AG09319 (cell line): ENCODE measurements at regions not wholly inside any gene's neighbourhood (a gene's known extent, or its start where the extent isn't known, plus 50 kb on each side); places are given as distances from the start of the nearest gene placed in this dataset.

Experiments used
- DNase-seq: peaks from one replicate; pipeline ENCODE4 v3.0.0-alpha.2; 2010; ENCODE audit warnings: low read depth; ENCODE audit errors: extremely low read depth
- CTCF ChIP-seq: IDR thresholded peaks from 2 replicates; pipeline ENCODE4 v1.5.1; 2011; ENCODE audit warnings: low read depth, mild to moderate bottlenecking, inconsistent platforms, low read length, moderate library complexity

DNA sequence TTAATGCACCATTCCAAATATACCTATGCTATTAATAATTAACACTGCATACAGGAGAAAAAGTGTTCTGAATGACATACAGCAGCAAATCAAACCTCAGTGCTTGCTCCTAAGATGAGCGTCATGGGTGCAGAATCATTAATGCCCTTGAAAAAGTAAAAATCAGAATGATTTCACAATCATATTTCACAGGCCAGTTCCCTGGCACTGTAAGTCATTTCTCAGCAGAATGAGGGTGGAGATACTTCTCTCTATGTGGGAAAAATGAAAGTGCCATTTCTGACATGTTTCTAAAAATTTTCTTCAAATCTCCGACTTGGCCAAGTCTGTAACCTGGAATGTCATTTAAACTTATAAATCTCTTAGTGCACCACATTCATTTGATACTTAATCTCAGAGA lies 549.8 kb upstream of the AGTR1 start:
- no peak for TF ChIP-seq CTCF
- no peak for DNase-seq

DNA sequence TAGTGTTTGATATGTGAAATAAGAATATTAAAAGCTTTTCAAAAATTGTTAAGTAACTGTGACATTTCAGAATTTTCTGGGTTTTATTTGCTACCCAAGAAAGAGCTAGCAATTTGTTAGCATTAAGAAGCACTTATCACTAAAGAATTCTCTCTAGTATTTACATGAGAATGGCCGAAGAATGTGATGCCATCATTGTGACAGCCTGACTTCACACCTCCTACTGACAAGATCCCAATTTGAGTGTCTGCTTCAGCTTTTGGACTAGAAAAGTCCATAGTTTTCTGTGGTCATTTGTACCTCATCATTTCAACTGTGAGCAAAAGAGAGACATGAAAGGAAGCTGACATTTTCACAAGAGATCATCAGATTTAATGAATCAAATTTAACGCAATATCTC lies 548.1 kb upstream of the AGTR1 start:
- TF ChIP-seq CTCF: no peak
- no peak for DNase-seq

GRCh38 chr3:148150141-148150540 lies 547.6 kb upstream of the AGTR1 start:
- no peak for TF ChIP-seq CTCF
- no peak for DNase-seq

DNA sequence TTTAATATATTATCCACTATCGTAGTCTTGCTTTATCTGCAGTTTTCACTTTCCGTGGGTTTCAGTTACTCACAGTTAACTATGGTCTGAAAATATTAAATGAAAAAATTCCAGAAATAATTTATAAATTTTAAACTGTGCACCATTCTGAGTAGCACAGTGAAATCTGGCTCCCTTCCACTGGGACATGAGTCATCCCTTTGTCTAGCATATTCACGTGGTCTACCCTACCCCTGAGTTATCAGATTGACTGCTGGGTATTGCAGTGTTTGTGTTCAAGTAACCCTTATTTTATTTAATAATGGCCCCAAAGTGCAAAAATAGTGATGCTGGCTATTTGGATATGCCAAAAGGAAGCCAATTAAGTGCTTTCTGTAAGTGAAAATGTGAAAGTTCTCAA lies 539.5 kb upstream of the AGTR1 start:
- DNase-seq: no peak
- TF ChIP-seq CTCF: no peak

DNA sequence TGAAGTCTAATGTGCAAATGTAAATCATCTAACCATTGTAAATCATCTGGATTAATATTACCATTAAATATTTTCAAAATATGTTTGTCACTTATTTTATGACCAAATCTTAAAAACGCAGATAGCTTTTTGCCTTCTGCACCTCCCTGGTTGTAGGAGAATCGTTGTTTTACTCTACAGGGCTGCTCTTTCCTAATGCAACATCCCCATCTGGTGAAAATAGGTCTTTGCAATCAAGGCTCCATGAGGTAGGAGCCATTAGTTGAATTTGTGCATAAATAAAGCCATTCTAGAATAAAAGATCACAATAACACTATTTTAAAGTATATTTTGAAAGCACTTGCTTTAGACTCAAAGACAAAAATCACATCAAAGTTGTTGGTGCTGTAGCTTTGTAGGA lies 535.6 kb upstream of the AGTR1 start:
- DNase-seq: no peak
- TF ChIP-seq CTCF: no peak; the same call in 1 of the 2 replicates

- no peak for DNase-seq
- TF ChIP-seq CTCF: no peak
Measured at GRCh38 chr3:148168347-148168746, 529.4 kb upstream of the AGTR1 start.

DNA sequence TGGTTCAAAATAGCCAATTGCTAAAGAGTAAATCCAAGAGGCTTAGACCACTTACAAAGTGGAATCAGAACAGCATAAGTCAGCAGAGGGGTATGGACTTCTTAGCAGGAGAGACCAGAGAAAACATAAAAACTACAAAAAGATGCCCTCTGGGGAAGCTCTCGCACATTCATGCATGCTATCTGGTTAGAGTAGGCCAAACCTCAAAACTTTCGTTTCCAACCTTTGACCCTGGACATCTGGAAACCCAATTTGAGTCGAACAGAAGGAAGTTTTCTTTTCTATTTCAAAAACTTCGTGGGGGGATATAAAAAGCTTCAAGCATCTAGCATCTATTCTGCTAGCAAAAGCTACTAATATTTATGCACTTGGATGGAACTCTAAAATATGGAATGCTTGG lies 523.9 kb upstream of the AGTR1 start:
- no peak for DNase-seq
- TF ChIP-seq CTCF: no peak

DNA sequence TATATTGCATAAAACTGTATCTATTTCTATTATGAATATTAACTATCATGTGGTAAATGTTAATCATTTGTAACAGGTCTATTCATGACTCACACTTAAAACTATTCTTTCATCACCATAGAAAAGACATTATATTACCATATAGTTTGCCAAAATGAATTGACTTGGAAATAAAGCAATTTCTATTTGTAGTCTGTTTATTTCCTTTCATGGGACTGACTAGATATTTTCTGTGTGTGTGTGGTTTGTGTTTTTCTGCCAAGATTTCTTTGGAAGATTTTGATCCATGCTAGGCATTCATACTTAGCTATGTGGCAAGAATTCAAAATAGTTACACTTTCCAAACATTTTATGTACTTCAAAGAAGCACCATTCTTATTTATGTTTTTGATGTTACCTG lies 522.5 kb upstream of the AGTR1 start:
- no peak for TF ChIP-seq CTCF
- no peak for DNase-seq
